ENCODE measurements at regions not wholly inside any gene's neighbourhood (a gene's known extent, or its start where the extent isn't known, plus 50 kb on each side); places are given as distances from the start of the nearest gene placed in this dataset. TPM values are rescaled to one million over a fixed set of nuclear protein-coding genes. Genes with fewer than 3 reads are reported as not detected.

GRCh38 chr5:24720743-24721142, 76.0 kb upstream of the CDH10 start:
- DNase-seq (ENCODE audit: low read depth, low spot score): no peak
- TF ChIP-seq CTCF (IDR thresholded peaks at IDR 0.05; ENCODE audit: low read depth, low read length): no peak
- Histone ChIP-seq H3K27me3 (ENCODE audit: control insufficient read depth, insufficient read depth, low read length) (no peaks in the 10 kb centered on the region), H3K4me3 (ENCODE audit: low read depth, low read length) (no peak overlapping the region), H3K9me3 (ENCODE audit: control insufficient read depth, insufficient read depth, low read length) (peaks cover 6% of the 10 kb centered on the region), H3K27ac (ENCODE audit: low read depth, low read length) (no peak overlapping the region)
- POLR2A ChIA-PET: no interaction called here
- CTCF ChIA-PET: no interaction called here

- Histone ChIP-seq H3K4me3 (ENCODE audit: low read depth, low read length) (no peak overlapping the region), H3K27ac (ENCODE audit: low read depth, low read length) (no peak overlapping the region), H3K27me3 (ENCODE audit: control insufficient read depth, insufficient read depth, low read length) (no peaks in the 10 kb centered on the region), H3K9me3 (ENCODE audit: control insufficient read depth, insufficient read depth, low read length) (peaks cover 6% of the 10 kb centered on the region)
- ChIA-PET CTCF (no interaction called here), POLR2A (no interaction called here)
- no peak for DNase-seq (ENCODE audit: low read depth, low spot score)
- TF ChIP-seq CTCF (IDR thresholded peaks at IDR 0.05; ENCODE audit: low read depth, low read length): no peak
Observed at GRCh38 chr5:24714746-24715145, 70.0 kb upstream of the CDH10 start.

GRCh38 chr5:24712947-24713346, 68.2 kb upstream of the CDH10 start:
- no peak for TF ChIP-seq CTCF (IDR thresholded peaks at IDR 0.05; ENCODE audit: low read depth, low read length)
- ChIA-PET CTCF (no interaction called here), POLR2A (no interaction called here)
- peaks cover 3% of the 10 kb centered on the region for H3K9me3 ChIP-seq (ENCODE audit: control insufficient read depth, insufficient read depth, low read length)
- no peak overlapping the region for H3K4me3 ChIP-seq (ENCODE audit: low read depth, low read length)
- DNase-seq (ENCODE audit: low read depth, low spot score): no peak
- no peak overlapping the region for H3K27ac ChIP-seq (ENCODE audit: low read depth, low read length)
- H3K27me3 ChIP-seq (ENCODE audit: control insufficient read depth, insufficient read depth, low read length): no peaks in the 10 kb centered on the region

- Histone ChIP-seq H3K27ac (ENCODE audit: low read depth, low read length) (no peak overlapping the region), H3K27me3 (ENCODE audit: control insufficient read depth, insufficient read depth, low read length) (no peaks in the 10 kb centered on the region), H3K4me3 (ENCODE audit: low read depth, low read length) (no peak overlapping the region), H3K9me3 (ENCODE audit: control insufficient read depth, insufficient read depth, low read length) (peaks cover 2% of the 10 kb centered on the region)
- no peak for DNase-seq (ENCODE audit: low read depth, low spot score)
- ChIA-PET POLR2A (no interaction called here), CTCF (no interaction called here)
- TF ChIP-seq CTCF (IDR thresholded peaks at IDR 0.05; ENCODE audit: low read depth, low read length): no peak
Observed at GRCh38 chr5:24712047-24712446, 67.3 kb upstream of the CDH10 start.

GRCh38 chr5:24703934-24704333, 59.2 kb upstream of the CDH10 start:
- Histone ChIP-seq H3K4me3 (ENCODE audit: low read depth, low read length) (no peak overlapping the region), H3K27me3 (ENCODE audit: control insufficient read depth, insufficient read depth, low read length) (no peaks in the 10 kb centered on the region), H3K27ac (ENCODE audit: low read depth, low read length) (no peak overlapping the region), H3K9me3 (ENCODE audit: control insufficient read depth, insufficient read depth, low read length) (peaks cover 11% of the 10 kb centered on the region)
- no peak for TF ChIP-seq CTCF (IDR thresholded peaks at IDR 0.05; ENCODE audit: low read depth, low read length)
- ChIA-PET POLR2A (no interaction called here), CTCF (no interaction called here)
- DNase-seq (ENCODE audit: low read depth, low spot score): no peak

Small RNA genes lying in the stretch of these regions (small RNA-seq; reads per million reads assigned to genes)
- gene AC022140.2 (ENCODE audit: insufficient read length, low read depth) (not detected), gene AC106754.2 (ENCODE audit: insufficient read length, low read depth) (not detected), gene BTG4P1 (ENCODE audit: insufficient read length, low read depth) (not detected), gene RF00019 (ENCODE audit: insufficient read length, low read depth) (not detected), gene RF00070 (ENCODE audit: insufficient read length, low read depth) (not detected), gene RNU6-374P (ENCODE audit: insufficient read length, low read depth) (not detected)

Measured in AG04450 (cell line).